ENCODE measurements at regions not wholly inside any gene's neighbourhood (a gene's known extent, or its start where the extent isn't known, plus 50 kb on each side); places are given as distances from the start of the nearest gene placed in this dataset.

- WGBS, 3 donors = 79 to 80% (median 80%) methylated on average over 7 of the region's 7 CpGs
These were observed 125.2 kb downstream of the CEBPB start for GRCh38 chr20:50315586-50316551.

GRCh38 chr20:50317116-50317515 lies 126.5 kb downstream of the CEBPB start:
- 87 to 92% (median 90%) methylated on average over 7 of the region's 7 CpGs for WGBS, 3 donors
- H3K27ac ChIP-seq (ENCODE audit: low read depth, low read length) = no peak overlapping the region

More at GRCh38 chr20:50315586-50316551, 125.2 kb downstream of the CEBPB start:
- H3K27ac ChIP-seq (ENCODE audit: low read depth, low read length) = no peak overlapping the region

GRCh38 chr20:50317609-50318008 lies 127.0 kb downstream of the CEBPB start:
- 64 to 78% (median 75%) methylated on average over 7 of the region's 7 CpGs for WGBS, 3 donors
- H3K27ac ChIP-seq (ENCODE audit: low read depth, low read length) = no peak overlapping the region

- 77 to 86% (median 79%) methylated on average over 8 of the region's 8 CpGs for WGBS, 3 donors
- H3K27ac ChIP-seq (ENCODE audit: low read depth, low read length) = no peak overlapping the region
These were observed 128.1 kb downstream of the CEBPB start for GRCh38 chr20:50318710-50319109.

GRCh38 chr20:50320005-50320900 lies 129.6 kb downstream of the CEBPB start:
- no peak overlapping the region for H3K27ac ChIP-seq (ENCODE audit: low read depth, low read length)
- WGBS, 3 donors = 78 to 80% (median 78%) methylated on average over 13 of the region's 13 CpGs

- no peak overlapping the region for H3K27ac ChIP-seq (ENCODE audit: low read depth, low read length)
- 43 to 51% (median 44%) methylated on average over 21 of the region's 21 CpGs for WGBS, 3 donors
These were observed 130.5 kb downstream of the CEBPB start for GRCh38 chr20:50320901-50321796.

- WGBS, 3 donors = 55 to 71% (median 70%) methylated on average over 9 of the region's 9 CpGs
- no peak overlapping the region for H3K27ac ChIP-seq (ENCODE audit: low read depth, low read length)
These were observed 131.3 kb downstream of the CEBPB start for GRCh38 chr20:50321797-50322480.

- H3K27ac ChIP-seq (ENCODE audit: low read depth, low read length) = no peak overlapping the region
- WGBS, 3 donors = 90 to 96% (median 95%) methylated on average over 5 of the region's 5 CpGs
These were observed 132.1 kb downstream of the CEBPB start for GRCh38 chr20:50322703-50323131.

- WGBS, 3 donors = 94 to 100% (median 95%) methylated on average over 4 of the region's 4 CpGs
- no peak overlapping the region for H3K27ac ChIP-seq (ENCODE audit: low read depth, low read length)
These were observed 132.6 kb downstream of the CEBPB start for GRCh38 chr20:50323209-50323608.

GRCh38 chr20:50323777-50324775 lies 133.4 kb downstream of the CEBPB start:
- no peak overlapping the region for H3K27ac ChIP-seq (ENCODE audit: low read depth, low read length)
- 83 to 89% (median 86%) methylated on average over 5 of the region's 5 CpGs for WGBS, 3 donors

- WGBS, 3 donors = 87 to 97% (median 92%) methylated on average over 4 of the region's 4 CpGs
- H3K27ac ChIP-seq (ENCODE audit: low read depth, low read length) = no peak overlapping the region
These were observed 134.6 kb downstream of the CEBPB start for GRCh38 chr20:50325215-50325614.

GRCh38 chr20:50325651-50326050 lies 135.0 kb downstream of the CEBPB start:
- WGBS, 3 donors = 81 to 91% (median 85%) methylated on average over 3 of the region's 3 CpGs

GRCh38 chr20:50327666-50328065 lies 137.0 kb downstream of the CEBPB start:
- H3K27ac ChIP-seq (ENCODE audit: low read depth, low read length) = no peak overlapping the region
- WGBS, 3 donors = 65 to 78% (median 68%) methylated on average over 2 of the region's 2 CpGs

More at GRCh38 chr20:50325651-50326050, 135.0 kb downstream of the CEBPB start:
- no peak overlapping the region for H3K27ac ChIP-seq (ENCODE audit: low read depth, low read length)

GRCh38 chr20:50328222-50328979 lies 137.8 kb downstream of the CEBPB start:
- H3K27ac ChIP-seq (ENCODE audit: low read depth, low read length) = no peak overlapping the region
- 80 to 86% (median 81%) methylated on average over 6 of the region's 6 CpGs for WGBS, 3 donors

GRCh38 chr20:50328996-50329898 lies 138.6 kb downstream of the CEBPB start:
- WGBS, 3 donors = 93 to 97% (median 95%) methylated on average over 4 of the region's 4 CpGs
- no peak overlapping the region for H3K27ac ChIP-seq (ENCODE audit: low read depth, low read length)

All from adipose tissue (tissue), 3 donors.